ENCODE measurements at regions not wholly inside any gene's neighbourhood (a gene's known extent, or its start where the extent isn't known, plus 50 kb on each side); places are given as distances from the start of the nearest gene placed in this dataset.
"Not testable (repeated sequence)": the region's sequence is repeated elsewhere in the genome, so short reads cannot be mapped to it uniquely, and the experiment has no call there.

DNA sequence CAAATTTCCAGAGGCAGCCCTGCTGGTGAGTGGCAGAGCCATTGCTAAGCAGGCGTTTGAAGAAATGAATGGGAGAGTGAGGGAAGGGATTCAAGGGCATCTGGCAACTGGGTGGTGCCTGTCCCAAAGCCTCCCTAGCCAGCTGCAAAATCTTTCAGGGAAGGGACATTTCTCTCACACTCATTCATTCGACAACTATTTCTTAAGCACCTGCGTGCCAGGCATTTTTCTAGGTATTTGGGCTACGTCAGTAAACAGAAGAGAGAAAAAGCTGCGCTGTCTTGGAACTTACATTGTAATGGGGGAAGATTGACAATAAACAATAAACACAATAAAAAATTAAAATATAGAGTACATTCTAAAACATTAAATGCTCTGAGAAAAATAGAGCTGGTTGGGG, 301.9 kb upstream of the USP24 start:
- DNase-seq = no peak

DNA sequence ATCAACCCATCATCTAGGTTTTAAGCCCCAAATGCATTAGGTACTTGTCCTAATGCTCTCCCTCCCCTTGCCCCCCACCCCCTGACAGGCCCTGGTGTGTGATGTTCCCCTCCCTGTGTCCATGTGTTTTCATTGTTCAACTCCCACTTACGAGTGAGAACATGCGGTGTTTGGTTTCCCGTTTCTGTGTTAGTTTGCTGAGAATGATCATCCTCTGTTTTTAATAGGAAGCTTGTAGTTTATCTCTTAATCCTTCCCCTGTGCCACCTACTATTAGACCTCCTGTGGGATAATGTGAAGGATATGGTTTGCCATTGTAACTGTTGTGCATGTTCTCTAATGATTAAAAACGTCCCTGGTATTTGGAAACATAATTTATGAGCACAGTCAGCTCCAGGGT, 299.4 kb upstream of the USP24 start:
- DNase-seq = not testable (repeated sequence)

DNA sequence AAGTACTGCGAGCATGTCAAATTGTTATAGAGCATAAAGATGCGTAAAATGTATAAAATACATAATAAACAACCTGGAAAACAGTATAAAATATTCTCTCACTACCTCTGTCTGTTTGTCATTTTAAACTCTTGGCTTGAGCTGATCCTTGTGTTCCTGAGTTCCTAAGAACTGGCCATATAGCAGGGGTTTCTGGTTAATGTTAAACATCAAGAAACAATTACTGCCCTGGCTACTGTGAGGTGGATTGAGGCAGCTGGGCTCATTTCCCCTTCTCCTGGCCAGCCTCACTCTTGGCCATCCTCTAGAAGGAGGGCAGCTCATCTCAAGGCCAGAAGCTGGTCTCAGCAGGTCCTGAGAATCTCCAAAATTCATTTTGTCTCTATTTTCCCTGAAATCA, 297.3 kb upstream of the USP24 start:
- no peak for DNase-seq

DNA sequence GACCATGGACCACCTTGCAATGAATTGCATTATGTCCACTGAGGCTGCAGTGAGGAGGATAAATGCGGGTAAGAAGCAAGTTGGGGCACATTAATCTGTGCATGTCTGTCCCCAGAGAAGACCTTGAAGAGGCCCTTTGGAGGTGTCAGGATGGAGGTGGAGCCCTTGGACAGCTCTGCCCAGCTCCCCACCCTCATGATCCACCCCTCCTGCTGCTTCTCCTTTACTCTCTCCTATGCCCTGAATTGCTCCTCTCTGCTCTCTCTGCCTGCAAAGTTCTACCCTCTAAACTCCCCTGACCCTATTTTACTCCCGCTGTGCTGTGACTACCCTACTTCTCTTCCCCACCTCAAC, 292.4 kb upstream of the USP24 start:
- no peak for DNase-seq

DNA sequence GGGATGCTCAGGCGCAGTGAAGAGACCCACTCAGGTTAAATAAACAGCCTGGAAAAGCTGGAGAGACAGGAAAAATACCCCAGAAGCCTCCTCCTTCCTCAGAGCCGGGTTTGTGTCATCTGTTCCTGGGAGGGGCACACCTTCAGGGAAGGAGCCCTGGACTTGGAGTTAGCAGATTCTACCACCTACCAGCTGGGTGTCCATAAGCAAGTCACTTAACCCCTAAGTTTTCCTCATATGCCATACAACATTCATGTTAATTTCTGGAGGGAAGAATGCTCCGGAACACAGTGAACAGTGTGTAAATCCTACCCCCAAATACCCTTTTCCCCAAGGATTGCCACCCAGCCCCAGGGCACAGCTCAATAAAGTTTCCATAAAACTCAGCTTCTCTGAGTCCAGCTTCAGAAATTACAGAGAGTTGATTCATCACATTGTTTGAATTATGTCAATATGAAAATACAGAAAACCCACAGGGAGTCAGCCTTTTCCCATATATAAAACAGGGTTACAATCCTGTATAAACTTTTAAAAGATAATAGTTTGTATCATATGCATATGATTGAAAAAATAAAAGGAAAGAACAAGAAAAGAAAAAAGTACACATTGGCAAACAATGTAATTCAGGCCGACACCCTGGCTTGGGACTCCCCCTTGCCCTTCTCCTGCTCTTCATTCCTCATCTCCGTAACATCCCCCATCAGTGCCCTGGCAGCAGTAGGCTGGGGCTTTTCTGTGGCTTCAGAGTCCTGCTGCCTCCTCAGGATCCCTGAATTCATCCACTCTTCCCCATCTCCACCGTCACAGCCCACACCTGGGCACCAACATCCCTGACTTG, 291.8 kb upstream of the USP24 start:
- DNase-seq = no peak

DNA sequence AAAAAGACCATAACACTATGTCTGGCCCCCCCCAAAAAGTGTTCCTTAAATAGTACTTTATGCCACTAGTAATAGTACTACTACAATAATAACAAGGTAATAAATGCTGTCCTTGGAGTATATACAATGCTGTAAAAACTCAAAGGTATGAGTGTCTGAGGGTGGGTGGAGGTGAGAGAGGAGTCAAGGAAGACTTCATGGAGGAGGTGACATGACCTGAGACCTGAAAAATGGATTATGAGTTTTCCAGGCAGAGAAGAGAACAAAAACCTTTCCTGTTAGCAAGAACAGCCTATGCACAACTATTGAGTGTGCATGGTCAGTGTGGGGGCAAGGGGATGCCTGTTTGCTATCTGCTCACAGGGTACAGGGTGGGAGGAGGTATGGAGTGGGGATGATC, 290.2 kb upstream of the USP24 start:
- DNase-seq = no peak

DNA sequence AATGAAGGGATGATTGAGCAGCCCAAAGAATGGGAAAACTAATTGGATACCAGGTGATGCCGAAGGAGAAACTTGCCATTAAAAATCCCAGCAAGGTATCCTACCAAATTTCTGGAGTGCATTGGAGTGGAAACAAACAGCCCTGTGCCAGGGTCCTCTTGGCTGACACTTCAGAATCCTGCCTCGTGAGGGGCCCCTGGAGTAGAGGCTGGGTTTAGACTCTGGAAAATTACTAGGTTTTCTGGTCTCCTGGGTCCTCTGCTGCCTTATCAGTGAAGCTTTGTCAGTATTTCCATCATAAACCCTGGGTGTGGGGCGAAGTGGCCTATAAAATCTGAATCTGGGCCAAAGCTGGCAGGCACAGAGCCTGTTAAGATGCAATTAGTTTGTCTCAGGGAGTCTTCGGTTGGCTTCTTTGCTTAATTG, 289.2 kb upstream of the USP24 start:
- DNase-seq = peak; percentile 42

DNA sequence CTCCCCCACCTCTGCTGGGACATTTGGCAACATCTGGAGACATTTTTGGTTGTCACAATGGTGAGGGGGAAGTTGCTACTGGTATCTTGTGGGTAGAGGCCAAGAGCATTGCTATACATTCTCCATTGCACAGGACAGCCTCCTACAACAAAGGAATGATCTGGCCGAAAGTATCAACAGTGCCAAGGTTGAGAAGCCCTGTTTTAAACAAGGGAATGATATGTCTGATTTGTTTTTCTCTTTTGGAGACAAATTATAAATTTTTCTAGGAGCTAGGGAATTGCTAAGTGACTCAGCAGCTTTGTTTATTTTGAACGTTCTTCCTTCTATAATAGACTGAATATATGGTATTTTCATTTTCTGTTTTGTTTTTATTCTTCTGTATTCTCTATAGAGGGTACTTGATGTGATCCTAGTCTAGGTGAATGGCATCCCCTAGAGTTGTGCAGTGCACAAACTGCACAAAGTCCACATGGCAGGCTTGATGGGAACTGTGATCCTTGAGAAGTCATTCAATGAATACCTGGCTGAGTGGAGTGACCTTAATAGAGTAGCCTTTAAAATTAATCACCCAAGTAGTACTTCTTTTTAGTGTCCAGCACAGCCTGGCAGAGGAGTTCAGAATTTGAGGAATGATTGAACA, 288.6 kb upstream of the USP24 start:
- no peak for DNase-seq

DNA sequence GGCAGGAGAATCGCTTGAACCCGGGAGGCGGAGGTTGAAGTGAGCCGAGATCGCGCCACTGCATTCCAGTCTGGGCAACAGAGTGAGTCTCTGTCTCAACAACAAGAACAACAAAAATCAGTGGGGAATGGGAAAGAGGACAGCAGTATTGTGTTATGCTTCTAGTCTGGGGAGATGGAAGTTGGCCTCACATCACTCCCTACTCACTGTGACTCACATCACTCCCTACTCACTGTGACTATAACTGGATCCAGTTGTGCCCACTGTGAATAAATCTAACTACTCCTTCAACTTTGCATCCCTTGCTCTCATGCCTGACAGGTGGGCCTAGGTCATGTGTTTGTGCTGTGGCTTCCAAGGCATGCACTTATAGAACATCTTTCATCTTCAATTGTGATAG, 285.4 kb upstream of the USP24 start:
- no peak for DNase-seq

DNA sequence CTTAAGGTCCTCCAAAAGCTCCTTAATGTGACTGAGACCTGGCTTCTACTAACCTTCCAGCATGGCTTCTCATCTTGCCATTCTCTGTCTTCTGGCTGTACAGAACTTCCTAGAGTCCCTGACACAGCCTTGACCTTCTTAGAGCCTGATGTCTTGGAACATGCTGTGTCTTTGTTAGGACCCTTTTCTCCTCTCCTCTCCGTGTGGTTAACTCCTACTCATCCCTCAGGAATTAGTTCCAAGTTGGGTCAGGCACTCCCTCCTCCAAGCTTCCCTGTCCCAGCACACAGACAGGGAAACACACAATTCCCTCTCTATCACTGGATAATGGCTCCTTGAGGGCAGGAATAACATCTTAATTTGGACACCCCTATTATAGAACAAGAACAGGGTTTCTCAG, 275.4 kb upstream of the USP24 start:
- DNase-seq = no peak

DNA sequence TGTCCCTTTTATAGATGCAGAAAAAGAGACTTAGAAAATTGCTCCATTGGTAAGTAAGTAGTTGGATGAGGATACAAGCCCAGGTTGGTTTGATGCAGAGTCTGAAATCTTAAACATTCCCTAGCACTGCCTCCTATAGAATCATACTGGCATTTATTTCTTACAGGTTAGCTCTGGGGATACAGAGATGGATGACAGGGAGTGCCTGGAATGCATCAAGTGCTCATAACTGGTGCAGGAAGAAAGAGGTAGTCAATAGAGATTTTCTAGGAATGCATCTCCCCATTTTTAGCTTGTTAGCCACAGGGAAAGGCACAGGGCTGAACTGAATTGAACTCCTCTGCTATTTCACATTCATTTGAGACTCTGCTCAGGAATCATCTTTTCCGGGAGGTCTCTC, 269.0 kb upstream of the USP24 start:
- DNase-seq = no peak

DNA sequence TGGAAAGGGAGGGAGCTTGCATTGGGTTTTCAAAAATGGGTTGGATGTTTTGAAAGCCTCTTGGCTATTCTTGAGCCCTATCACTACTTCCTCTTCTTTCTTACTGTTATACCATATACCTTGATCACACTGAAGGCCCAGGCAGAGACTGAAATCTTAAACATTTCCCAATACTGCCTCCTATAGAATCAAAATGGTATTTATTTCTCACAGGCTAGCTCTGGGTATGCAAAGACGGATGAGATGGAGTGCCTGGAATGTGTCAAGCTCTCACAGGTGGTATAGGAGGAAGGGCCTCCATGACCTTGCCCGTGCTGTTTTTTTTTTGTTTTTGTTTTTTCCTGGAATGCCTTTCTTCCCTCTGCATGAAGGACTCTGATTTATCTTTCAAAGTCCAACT, 268.4 kb upstream of the USP24 start:
- no peak for DNase-seq

DNA sequence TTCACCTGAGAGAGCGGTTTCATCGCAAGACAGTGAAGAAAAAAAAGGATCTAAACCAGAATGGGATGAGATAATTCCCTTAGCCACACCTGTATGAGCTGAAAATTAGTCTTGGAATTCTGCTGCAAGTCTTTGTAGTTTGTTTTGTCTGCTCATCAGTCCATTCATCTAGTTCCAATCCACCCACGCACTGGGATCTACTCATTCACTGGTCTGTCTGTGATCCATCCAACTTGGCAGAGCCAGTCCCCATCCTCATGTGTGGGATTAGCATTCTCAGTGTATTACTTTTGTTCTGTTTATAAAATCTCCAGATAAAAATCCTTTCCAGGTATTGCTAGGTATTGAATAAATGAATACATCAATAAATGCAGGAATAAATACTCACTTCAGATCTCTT, 266.5 kb upstream of the USP24 start:
- no peak for DNase-seq

DNA sequence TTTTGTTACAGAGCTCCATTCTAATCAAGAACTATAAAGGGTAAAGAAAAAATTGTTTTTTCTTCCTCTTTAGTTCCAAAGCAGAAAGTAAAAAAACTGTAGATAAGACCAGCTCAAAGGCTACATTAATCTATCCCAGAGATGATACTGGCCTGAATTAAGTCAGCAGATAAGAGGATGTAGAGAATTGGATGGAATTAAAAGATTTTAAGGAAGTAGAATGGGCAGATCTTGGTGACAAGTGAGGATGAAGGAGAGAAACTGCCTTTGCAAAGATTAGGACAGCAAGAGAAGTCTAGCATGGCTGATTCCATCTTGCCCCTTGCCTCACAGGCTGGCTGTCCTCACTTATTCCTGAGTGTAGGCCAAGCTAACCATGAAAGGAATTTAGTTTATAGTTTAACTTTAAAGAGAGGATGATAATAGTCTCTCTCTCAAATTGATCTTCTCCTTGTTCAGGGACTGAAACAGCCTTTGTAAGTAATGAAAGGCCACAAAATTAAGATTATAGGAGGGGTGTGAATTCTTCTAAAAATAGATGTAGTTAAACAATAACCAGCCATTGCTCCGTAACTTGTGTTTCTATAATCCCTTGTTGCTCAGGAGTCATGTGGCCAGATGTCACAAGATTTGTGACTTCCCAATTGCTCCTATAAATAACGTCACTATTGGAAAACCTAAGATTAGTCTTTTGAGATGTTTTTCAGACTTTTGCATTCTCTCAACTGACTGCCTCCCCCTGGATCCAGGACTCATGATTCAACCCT, 265.0 kb upstream of the USP24 start:
- no peak for DNase-seq

DNA sequence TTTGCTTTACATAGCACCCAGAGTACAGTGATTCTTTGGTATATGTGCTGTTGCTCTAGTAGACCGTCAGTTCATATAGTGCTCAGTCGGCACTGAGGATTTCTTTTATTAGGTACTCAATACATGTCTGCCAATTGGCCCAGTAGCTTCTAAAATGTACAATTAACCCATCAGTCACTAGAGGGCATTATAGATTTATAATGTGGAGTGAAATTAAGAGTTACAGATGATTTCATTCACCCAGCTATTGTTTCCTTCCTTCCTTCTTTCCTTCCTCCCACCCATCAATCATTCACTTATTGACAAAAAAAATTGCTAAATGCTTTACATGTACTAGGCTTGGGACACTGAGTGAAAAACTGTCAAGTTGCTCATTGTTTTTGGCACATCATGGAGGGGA, 263.6 kb upstream of the USP24 start:
- DNase-seq = peak; percentile 17

DNA sequence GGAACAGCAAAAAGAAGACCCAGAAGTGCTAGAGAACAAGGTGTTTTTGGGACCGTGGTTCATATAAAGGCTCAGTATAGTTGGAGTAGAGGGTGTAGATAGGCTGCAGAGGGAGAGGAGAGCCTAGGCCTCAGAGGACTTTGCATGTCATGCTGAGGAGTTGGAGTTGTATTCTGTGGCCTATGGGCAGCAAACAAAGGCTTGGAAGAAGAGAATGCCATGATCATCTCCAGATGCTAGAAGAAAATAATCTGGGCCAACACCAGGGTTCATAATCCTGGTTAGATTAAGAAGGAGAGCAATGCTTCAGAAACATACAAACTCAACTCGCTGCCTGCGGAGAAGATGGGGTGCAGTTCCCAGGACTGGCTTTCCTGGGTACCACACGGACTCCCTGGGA, 262.8 kb upstream of the USP24 start:
- DNase-seq = no peak

DNA sequence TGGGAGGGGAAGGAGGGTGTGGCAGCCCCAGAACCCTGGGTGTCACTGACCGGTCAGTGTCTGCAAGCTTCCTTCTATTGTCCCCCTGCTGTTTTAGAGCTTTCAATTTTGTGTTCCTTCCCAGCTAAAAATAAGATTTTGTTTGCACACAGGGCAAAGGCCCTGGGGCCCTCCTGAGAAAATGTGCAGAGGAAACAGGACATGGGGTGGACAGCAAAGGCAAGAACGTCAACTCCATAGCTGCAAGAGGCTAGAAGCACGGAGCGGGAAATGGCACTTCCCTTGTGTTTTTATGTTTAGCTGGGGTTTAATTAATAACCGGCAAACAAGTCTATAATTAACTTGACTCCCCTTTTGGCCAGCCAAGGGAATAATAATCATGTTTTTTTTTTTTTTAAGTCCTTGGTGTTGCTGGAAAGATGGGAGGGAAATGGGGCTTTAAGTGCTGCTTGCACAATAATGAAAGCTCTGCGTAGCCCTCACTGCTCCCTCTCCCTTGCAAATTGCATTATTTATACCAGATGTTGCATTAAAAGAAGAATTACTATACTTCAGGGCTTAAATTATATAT, 261.4 kb upstream of the USP24 start:
- no peak for DNase-seq

DNA sequence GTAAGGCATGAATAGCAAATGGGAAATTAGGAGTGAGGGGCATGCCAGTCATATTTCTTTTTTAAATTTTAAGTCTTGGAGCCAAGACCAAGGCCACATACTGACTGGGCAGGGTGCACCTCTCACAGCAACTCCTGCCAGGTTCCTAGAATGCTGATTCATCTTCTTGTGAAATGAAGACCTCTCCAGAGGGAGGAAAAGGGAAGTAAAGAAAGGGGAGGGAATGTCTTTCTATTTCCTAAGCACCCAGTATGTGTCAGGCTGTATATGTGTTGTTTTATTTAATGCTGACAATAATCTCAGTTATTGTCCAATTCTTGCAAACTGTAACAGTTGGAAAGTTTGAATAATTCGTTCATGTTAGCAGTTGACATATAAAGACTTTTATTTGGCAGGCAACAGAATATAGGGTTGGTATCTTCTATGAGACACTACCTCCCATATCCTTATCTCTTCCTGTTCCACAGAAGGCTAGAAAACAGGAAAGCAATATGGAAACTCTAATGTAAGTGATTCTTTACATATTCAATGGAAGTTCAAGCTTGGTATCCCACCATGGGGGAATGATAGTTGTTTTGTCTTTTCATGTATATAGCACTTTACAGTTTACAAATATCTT, 259.1 kb upstream of the USP24 start:
- no peak for DNase-seq

DNA sequence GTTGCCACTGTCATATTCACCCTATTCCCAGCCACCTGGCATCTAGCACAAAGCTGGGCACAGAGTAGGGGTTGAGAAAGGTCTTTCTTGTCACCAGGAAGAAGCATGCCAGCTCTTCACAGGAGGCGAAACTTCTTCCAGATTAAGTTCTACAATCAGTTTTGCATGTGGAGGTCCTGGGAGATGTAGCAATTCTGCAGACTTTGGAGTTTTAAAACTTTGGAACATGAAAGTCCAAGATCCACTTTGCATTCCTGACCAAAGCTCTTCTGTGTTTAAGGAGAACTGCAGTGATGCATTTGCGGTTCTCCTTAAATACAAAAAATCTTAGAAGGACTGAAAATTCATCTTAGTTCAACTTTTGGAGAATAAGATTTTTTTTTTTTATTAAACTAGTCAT, 258.5 kb upstream of the USP24 start:
- no peak for DNase-seq

DNA sequence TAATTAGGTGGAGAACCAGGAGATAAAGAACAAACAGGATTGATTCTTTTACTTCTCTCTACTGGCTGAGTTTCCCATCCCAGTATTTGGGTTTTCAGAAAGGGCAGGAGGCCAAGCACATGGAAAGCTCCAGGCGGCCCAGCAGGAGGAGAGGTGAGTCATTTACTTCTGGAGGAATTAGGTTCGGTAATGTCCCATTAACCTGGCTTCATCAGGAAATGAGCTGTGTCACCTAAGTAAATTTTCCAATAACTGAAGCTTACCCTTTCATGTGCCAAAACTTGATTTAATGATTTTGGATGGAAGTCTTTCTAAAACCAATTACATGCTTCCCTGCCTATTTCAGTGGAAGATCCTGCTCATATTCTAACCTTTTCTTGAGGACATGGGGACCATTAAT, 257.6 kb upstream of the USP24 start:
- no peak for DNase-seq

DNA sequence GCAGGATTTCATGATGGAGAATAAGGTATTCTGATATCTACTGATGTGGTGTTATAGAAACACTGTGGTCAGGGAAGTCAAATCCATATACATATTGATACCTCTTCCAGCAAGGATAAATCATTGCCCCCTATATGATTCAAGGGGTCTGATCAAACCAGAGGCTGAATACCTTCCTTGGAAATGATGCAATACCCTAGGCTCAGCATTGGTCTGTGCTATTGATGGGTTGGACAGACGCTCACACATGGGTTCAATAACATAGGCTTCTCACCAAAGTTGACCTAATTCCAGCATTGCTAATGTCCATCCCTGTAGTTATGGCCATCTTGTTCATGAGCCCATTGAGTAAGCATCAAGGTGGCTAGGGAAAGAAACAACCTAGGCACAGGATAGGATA, 257.0 kb upstream of the USP24 start:
- DNase-seq = no peak

DNA sequence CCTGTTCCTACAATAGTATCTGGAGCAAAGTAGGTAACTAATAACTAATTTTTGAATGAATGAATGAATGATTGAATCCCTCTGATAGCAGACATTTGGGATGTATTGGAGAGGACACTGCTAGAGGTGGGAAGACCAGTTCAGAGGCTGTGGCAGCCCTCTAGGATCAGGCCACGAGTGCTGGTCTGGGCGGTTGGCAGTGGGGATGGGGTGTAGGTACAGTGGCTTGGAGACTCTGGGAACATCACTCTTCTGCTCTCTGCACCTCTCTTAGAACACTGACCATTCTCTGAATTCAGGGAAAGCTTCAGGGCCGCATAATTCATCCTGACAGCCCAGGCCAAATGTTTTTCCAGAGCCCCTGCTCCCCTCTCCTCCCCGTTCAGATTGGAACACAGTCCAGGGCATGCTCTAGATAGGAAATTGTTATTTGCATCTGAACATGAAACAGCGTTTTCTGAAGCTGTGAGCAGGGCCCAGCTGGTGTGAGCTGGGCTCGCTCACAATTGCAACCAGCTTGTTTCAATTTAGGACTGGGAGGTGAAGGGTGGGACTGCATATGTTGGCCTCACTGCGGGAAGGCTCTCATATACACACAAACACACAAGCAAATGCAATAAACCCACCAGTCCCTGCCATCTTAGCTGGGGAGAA, 253.1 kb upstream of the USP24 start:
- DNase-seq = no peak

DNA sequence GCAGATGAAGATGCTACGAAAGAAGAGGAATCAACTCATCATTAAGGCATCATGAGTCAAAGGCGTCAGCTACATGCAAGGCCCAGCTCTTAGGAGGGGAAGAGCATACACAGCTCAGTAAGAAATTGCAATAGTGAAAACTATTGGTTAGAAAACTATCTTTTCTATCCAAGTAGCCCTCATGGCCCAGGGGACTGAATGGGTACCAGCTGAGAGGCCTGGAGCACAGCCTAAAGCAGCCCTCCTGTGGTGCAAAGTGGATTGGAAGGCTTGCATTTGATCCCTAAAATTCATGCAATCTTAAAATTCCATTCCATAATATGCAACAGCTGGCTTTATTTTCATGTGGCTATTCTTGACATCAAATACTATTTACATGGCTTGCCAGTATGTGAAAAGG, 251.8 kb upstream of the USP24 start:
- DNase-seq = no peak
